Activated T-cell treated with anti-CD3 and anti-CD28 coated beads for 4 hours (primary cell): ENCODE measurements at regions not wholly inside any gene's neighbourhood (a gene's known extent, or its start where the extent isn't known, plus 50 kb on each side); places are given as distances from the start of the nearest gene placed in this dataset.
"Not testable (repeated sequence)": the region's sequence is repeated elsewhere in the genome, so short reads cannot be mapped to it uniquely, and the experiment has no call there.

Source experiments
- DNase-seq: peaks from one replicate; pipeline ENCODE4 v3.0.0-alpha.2; 2020

- DNase-seq: no peak
Measured at GRCh38 chr22:44628835-44629234, 73.2 kb upstream of the PRR5 start.

GRCh38 chr22:44628273-44628672 lies 73.7 kb upstream of the PRR5 start:
- DNase-seq: no peak

- DNase-seq: no peak
Measured at GRCh38 chr22:44627521-44628139, 74.4 kb upstream of the PRR5 start.

- DNase-seq: peak; percentile 71
Measured at GRCh38 chr22:44625981-44626687, 75.9 kb upstream of the PRR5 start.

- no peak for DNase-seq
Measured at GRCh38 chr22:44625421-44625760, 76.6 kb upstream of the PRR5 start.

GRCh38 chr22:44624689-44625420 lies 77.1 kb upstream of the PRR5 start:
- no peak for DNase-seq

- DNase-seq: no peak
Measured at GRCh38 chr22:44623771-44624510, 78.1 kb upstream of the PRR5 start.

GRCh38 chr22:44622679-44623078 lies 79.3 kb upstream of the PRR5 start:
- DNase-seq: no peak

- no peak for DNase-seq
Measured at GRCh38 chr22:44622147-44622427, 79.9 kb upstream of the PRR5 start.

GRCh38 chr22:44621401-44622146 lies 80.4 kb upstream of the PRR5 start:
- DNase-seq: no peak

GRCh38 chr22:44620841-44621257 lies 81.2 kb upstream of the PRR5 start:
- DNase-seq: no peak

- DNase-seq: peak; percentile 63
Measured at GRCh38 chr22:44620129-44620840, 81.7 kb upstream of the PRR5 start.

- not testable (repeated sequence) for DNase-seq
Measured at GRCh38 chr22:44619560-44620128, 82.4 kb upstream of the PRR5 start.

- DNase-seq: not testable (repeated sequence)
Measured at GRCh38 chr22:44618910-44619309, 83.1 kb upstream of the PRR5 start.

- no peak for DNase-seq
Measured at GRCh38 chr22:44618400-44618799, 83.6 kb upstream of the PRR5 start.

- DNase-seq: no peak
Measured at GRCh38 chr22:44617828-44618227, 84.2 kb upstream of the PRR5 start.

GRCh38 chr22:44616882-44617655 lies 84.9 kb upstream of the PRR5 start:
- no peak for DNase-seq

- DNase-seq: no peak
Measured at GRCh38 chr22:44616461-44616860, 85.5 kb upstream of the PRR5 start.

GRCh38 chr22:44615602-44616180 lies 86.3 kb upstream of the PRR5 start:
- no peak for DNase-seq

GRCh38 chr22:44615146-44615545 lies 86.9 kb upstream of the PRR5 start:
- no peak for DNase-seq

GRCh38 chr22:44613196-44613595 lies 88.8 kb upstream of the PRR5 start:
- DNase-seq: no peak
